ENCODE measurements at regions not wholly inside any gene's neighbourhood (a gene's known extent, or its start where the extent isn't known, plus 50 kb on each side); places are given as distances from the start of the nearest gene placed in this dataset.

GRCh38 chr9:71485326-71485725 lies 283.0 kb downstream of the CEMIP2 start:
- TF ChIP-seq CTCF (IDR thresholded peaks at IDR 0.05; ENCODE audit: extremely low read depth in 1 of 2, insufficient read depth in 1 of 2, low read depth in 1 of 2, low read length in 2 of 2): no peak
- no peak for TF ChIP-seq POLR2A (IDR thresholded peaks at IDR 0.05; ENCODE audit: low read depth, low read length)
- TF ChIP-seq MYC (IDR thresholded peaks at IDR 0.05; ENCODE audit: low read depth, low read length): no peak
- TF ChIP-seq EZH2 (IDR thresholded peaks at IDR 0.05; ENCODE audit: borderline replicate concordance, low read depth, low read length, severe bottlenecking): no peak
- no peak for TF ChIP-seq POLR2AphosphoS5 (IDR thresholded peaks at IDR 0.05; ENCODE audit: insufficient read depth, low read depth, low read length)
- TF ChIP-seq MAX (IDR thresholded peaks at IDR 0.05; ENCODE audit: insufficient read depth, insufficient read length): no peak

All from endothelial cell of umbilical vein (primary cell).